Endothelial cell (in vitro differentiated cells): ENCODE measurements at regions not wholly inside any gene's neighbourhood (a gene's known extent, or its start where the extent isn't known, plus 50 kb on each side); places are given as distances from the start of the nearest gene placed in this dataset.

ENCODE experiments used
- DNase-seq: peaks from one replicate; pipeline ENCODE4 v3.0.0; 2021; ENCODE audit warnings: low spot score
- H3K27ac Mint-ChIP-seq: one replicate; pipeline ENCODE4 v1.8.0; 2021; ENCODE audit warnings: mixed read lengths, inconsistent platforms; ENCODE audit not compliant: unreplicated experiment
- H3K27me3 Mint-ChIP-seq: one replicate; pipeline ENCODE4 v1.8.0; 2021; ENCODE audit warnings: mild to moderate bottlenecking, moderate library complexity, mixed read lengths, inconsistent platforms; ENCODE audit not compliant: unreplicated experiment
- H3K36me3 Mint-ChIP-seq: one replicate; pipeline ENCODE4 v1.8.0; 2021; ENCODE audit warnings: mild to moderate bottlenecking, low read depth, mixed read lengths, inconsistent platforms; ENCODE audit not compliant: unreplicated experiment
- H3K4me1 Mint-ChIP-seq: one replicate; pipeline ENCODE4 v1.8.0; 2021; ENCODE audit warnings: mild to moderate bottlenecking, mixed read lengths, inconsistent platforms; ENCODE audit not compliant: unreplicated experiment
- H3K4me3 Mint-ChIP-seq: one replicate; pipeline ENCODE4 v1.8.0; 2021; ENCODE audit warnings: mild to moderate bottlenecking, mixed read lengths, inconsistent platforms; ENCODE audit not compliant: unreplicated experiment
- H3K9me3 Mint-ChIP-seq: one replicate; pipeline ENCODE4 v1.8.0; 2021; ENCODE audit warnings: mixed read lengths, inconsistent platforms; ENCODE audit not compliant: unreplicated experiment
- CTCF ChIP-seq: fragments of 200-600 bp; sonication (generic); IDR thresholded peaks from one replicate; pipeline ENCODE4 v1.5.0; 2021; ENCODE audit warnings: antibody characterized with exemption; ENCODE audit not compliant: unreplicated experiment

- DNase-seq: no peak
- TF ChIP-seq CTCF: no peak
- no peak overlapping the region for H3K27ac Mint-ChIP-seq
- no peaks in the 10 kb centered on the region for H3K4me1 Mint-ChIP-seq
- no peaks in the 10 kb centered on the region for H3K36me3 Mint-ChIP-seq
- H3K27me3 Mint-ChIP-seq: no peaks in the 10 kb centered on the region
- no peaks in the 10 kb centered on the region for H3K9me3 Mint-ChIP-seq
- H3K4me3 Mint-ChIP-seq: no peak overlapping the region
These were observed 595.5 kb downstream of the TBC1D4 start for GRCh38 chr13:74886502-74886901.

GRCh38 chr13:74883834-74884233 lies 598.1 kb downstream of the TBC1D4 start:
- Mint-ChIP-seq H3K9me3 (no peaks in the 10 kb centered on the region), H3K36me3 (no peaks in the 10 kb centered on the region), H3K4me3 (no peak overlapping the region), H3K4me1 (no peaks in the 10 kb centered on the region), H3K27me3 (no peaks in the 10 kb centered on the region), H3K27ac (no peak overlapping the region)
- no peak for TF ChIP-seq CTCF
- no peak for DNase-seq

- H3K4me1 Mint-ChIP-seq: no peaks in the 10 kb centered on the region
- H3K27me3 Mint-ChIP-seq: no peaks in the 10 kb centered on the region
- DNase-seq: no peak
- H3K9me3 Mint-ChIP-seq: no peaks in the 10 kb centered on the region
- no peak overlapping the region for H3K27ac Mint-ChIP-seq
- H3K4me3 Mint-ChIP-seq: no peak overlapping the region
- TF ChIP-seq CTCF: no peak
- H3K36me3 Mint-ChIP-seq: no peaks in the 10 kb centered on the region
These were observed 610.4 kb downstream of the TBC1D4 start for GRCh38 chr13:74871369-74872070.

GRCh38 chr13:74870865-74871264 lies 611.1 kb downstream of the TBC1D4 start:
- no peak for TF ChIP-seq CTCF
- Mint-ChIP-seq H3K36me3 (no peaks in the 10 kb centered on the region), H3K4me1 (no peaks in the 10 kb centered on the region), H3K4me3 (no peak overlapping the region), H3K27ac (no peak overlapping the region), H3K27me3 (no peaks in the 10 kb centered on the region), H3K9me3 (no peaks in the 10 kb centered on the region)
- no peak for DNase-seq

GRCh38 chr13:74869846-74870245 lies 612.1 kb downstream of the TBC1D4 start:
- no peak for TF ChIP-seq CTCF
- Mint-ChIP-seq H3K27me3 (no peaks in the 10 kb centered on the region), H3K36me3 (no peaks in the 10 kb centered on the region), H3K4me1 (no peaks in the 10 kb centered on the region), H3K9me3 (no peaks in the 10 kb centered on the region), H3K4me3 (no peak overlapping the region), H3K27ac (no peak overlapping the region)
- DNase-seq: no peak
